B cell (primary cell): ENCODE measurements at regions not wholly inside any gene's neighbourhood (a gene's known extent, or its start where the extent isn't known, plus 50 kb on each side); places are given as distances from the start of the nearest gene placed in this dataset.

ENCODE experiments used
- ATAC-seq: fragments of 200-7000 bp; cut with Tn5 transposase; one replicate; pipeline ENCODE4 v1.10.0; 2021; ENCODE audit warnings: low read depth, mild to moderate bottlenecking, moderate number of reproducible peaks, moderate library complexity
- CTCF ChIA-PET: fragments of 350-600 bp; sonication (Branson Sonifier 250); formaldehyde crosslinking; loops from one replicate; lab custom pipeline; 2021; ENCODE audit warnings: antibody characterized with exemption, inconsistent platforms; lab: Charles Lee
- POLR2A ChIA-PET: fragments of 350-600 bp; sonication (Branson Sonifier 250); formaldehyde crosslinking; loops from one replicate; lab custom pipeline; 2021; ENCODE audit warnings: antibody characterized with exemption; lab: Charles Lee
- DNase-seq: peaks from one replicate; pipeline ENCODE4 v3.0.0; 2013
- H2AFZ ChIP-seq: 2 replicates; pipeline ENCODE4 v1.6.1; 2012; ENCODE audit warnings: mild to moderate bottlenecking, low read depth, low read length; ENCODE audit not compliant: insufficient read depth, poor library complexity, severe bottlenecking
- H3K27ac ChIP-seq, 2 donors: 1 replicate in 1 of 2; 2 replicates in 1 of 2; pipeline ENCODE4 v1.5.1; 2012 to 2013; ENCODE audit warnings: low read length in 2 of 2, mild to moderate bottlenecking in 2 of 2, moderate library complexity in 1 of 2
- H3K27me3 ChIP-seq, 4 experiments: fragments of 200-600 bp in 1 of 4; sonication (generic) in 1 of 4; replicated peaks in 1 of 4; 1 replicate in 2 of 4; 2 replicates in 2 of 4; pipeline versions ENCODE4 v1.6.1 to v1.7.0; 2013 to 2016; ENCODE audit warnings: low read length in 3 of 4, mild to moderate bottlenecking in 2 of 4, mixed read lengths in 1 of 4, moderate library complexity in 1 of 4; ENCODE audit not compliant: insufficient read depth in 4 of 4, control insufficient read depth in 3 of 4; ENCODE audit errors: control extremely low read depth in 1 of 4
- H3K36me3 ChIP-seq, 2 experiments: replicated peaks in 1 of 2; 1 replicate in 1 of 2; 2 replicates in 1 of 2; pipeline versions ENCODE4 v1.6.1 to v1.7.1; 2013; ENCODE audit warnings: low read length in 1 of 2; ENCODE audit not compliant: insufficient read depth in 2 of 2, control insufficient read depth in 1 of 2; ENCODE audit errors: control extremely low read depth in 1 of 2, extremely low read depth in 1 of 2
- H3K4me1 ChIP-seq, 2 donors: fragments of 200-600 bp in 1 of 2; sonication (generic) in 1 of 2; 1 replicate in 1 of 2; 2 replicates in 1 of 2; pipeline versions ENCODE4 v1.5.1 to v1.6.1; 2013 to 2017; ENCODE audit warnings: low read length in 2 of 2; ENCODE audit not compliant: control insufficient read depth in 2 of 2, insufficient read depth in 2 of 2
- H3K4me2 ChIP-seq: replicated peaks from 2 replicates; pipeline ENCODE3; 2012; ENCODE audit warnings: mild to moderate bottlenecking, low read depth, low read length; ENCODE audit not compliant: poor library complexity, severe bottlenecking
- H3K4me3 ChIP-seq, 5 experiments: fragments of 200-600 bp in 1 of 5; sonication (generic) in 1 of 5; 1 replicate in 3 of 5; 2 replicates in 2 of 5; pipeline versions ENCODE4 v1.5.1 to v1.7.0; 2011 to 2016; ENCODE audit warnings: low read length in 4 of 5, mild to moderate bottlenecking in 4 of 5, low read depth in 2 of 5, control low read depth in 1 of 5, moderate library complexity in 1 of 5; ENCODE audit not compliant: insufficient read depth in 1 of 5; ENCODE audit errors: control extremely low read depth in 1 of 5, extremely low read depth in 1 of 5
- H3K79me2 ChIP-seq: fragments of 200-600 bp; sonication (generic); one replicate; pipeline ENCODE4 v1.6.0; 2016; ENCODE audit warnings: low read length; ENCODE audit not compliant: control insufficient read depth, insufficient read depth
- H3K9ac ChIP-seq: fragments of 200-600 bp; sonication (generic); 2 replicates; pipeline ENCODE4 v1.6.1; 2017; ENCODE audit warnings: mild to moderate bottlenecking, low read length, moderate library complexity
- H3K9me3 ChIP-seq, 3 donors: one replicate each; pipeline versions ENCODE4 v1.6.1 to v1.7.1; 2013; ENCODE audit warnings: low read length in 2 of 3; ENCODE audit not compliant: control insufficient read depth in 2 of 3, insufficient read depth in 1 of 3; ENCODE audit errors: control extremely low read depth in 1 of 3
- H4K20me1 ChIP-seq: 2 replicates; pipeline ENCODE4 v1.6.0; 2012; ENCODE audit warnings: mild to moderate bottlenecking, low read length; ENCODE audit not compliant: insufficient read depth, control insufficient read depth, poor library complexity, severe bottlenecking
- H3K27ac Mint-ChIP-seq: one replicate; pipeline ENCODE4 v1.8.0; 2021; ENCODE audit warnings: mixed read lengths
- H3K27me3 Mint-ChIP-seq: one replicate; pipeline ENCODE4 v1.8.0; 2021; ENCODE audit warnings: mixed read lengths
- H3K4me1 Mint-ChIP-seq: one replicate; pipeline ENCODE4 v1.8.0; 2021; ENCODE audit warnings: mixed read lengths
- H3K4me3 Mint-ChIP-seq: one replicate; pipeline ENCODE4 v1.8.0; 2021; ENCODE audit warnings: mixed read lengths
- H3K9me3 Mint-ChIP-seq: one replicate; pipeline ENCODE4 v1.8.0; 2022; ENCODE audit warnings: mixed read lengths; ENCODE audit not compliant: insufficient read depth
- CTCF ChIP-seq: fragments of 200-600 bp; IDR thresholded peaks from one replicate; pipeline ENCODE4 v1.8.0; 2022; ENCODE audit warnings: antibody characterized with exemption, mild to moderate bottlenecking
- EZH2 ChIP-seq: IDR thresholded peaks from 2 replicates; pipeline ENCODE4 v1.6.1; 2012; ENCODE audit warnings: borderline replicate concordance, low read depth, mild to moderate bottlenecking, moderate library complexity, low read length; ENCODE audit not compliant: insufficient read depth, poor library complexity, severe bottlenecking
- WGBS: methylation state at CpG from one replicate; pipeline ENCODE4 v1.1.5; 2013; ENCODE audit warnings: missing lambda C conversion rate; ENCODE audit not compliant: insufficient coverage; 5-methylcytosine and 5-hydroxymethylcytosine counted together
- intact Hi-C: fragments of 100-400 bp; cut with micrococcal nuclease; formaldehyde crosslinking; loops from one replicate; pipeline ENCODE4 v1.10.0; 2022

GRCh38 chr10:130707389-130707979, 571.3 kb downstream of the GLRX3 start:
- Histone ChIP-seq H3K9me3 (peaks cover 0 to 40% (median 0%) of the 10 kb centered on the region in 3 donors), H3K36me3 (no peaks in the 10 kb centered on the region), H2AFZ (no peak overlapping the region), H3K79me2 (no peaks in the 10 kb centered on the region), H4K20me1 (no peaks in the 10 kb centered on the region), H3K9ac (no peak overlapping the region), H3K27me3 (no peaks in the 10 kb centered on the region), H3K4me1 (no peaks in the 10 kb centered on the region), H3K4me2 (no peak overlapping the region), H3K4me3 (no peak overlapping the region), H3K27ac (no peak overlapping the region)
- TF ChIP-seq CTCF (no peak), EZH2 (no peak)
- 87% methylated on average over 6 of the region's 7 CpGs for WGBS
- no peak for ATAC-seq
- no peaks in the 10 kb centered on the region for H3K4me1 Mint-ChIP-seq
- ChIA-PET CTCF (no interaction called here), POLR2A (no interaction called here)
- intact Hi-C loops = no loop called here
- H3K27ac Mint-ChIP-seq = no peak overlapping the region
- DNase-seq = no peak
- H3K9me3 Mint-ChIP-seq = peaks cover 8% of the 10 kb centered on the region
- H3K4me3 Mint-ChIP-seq = no peak overlapping the region
- no peaks in the 10 kb centered on the region for H3K27me3 Mint-ChIP-seq

- ATAC-seq = no peak
- no peak overlapping the region for H3K4me2 ChIP-seq
- CTCF ChIA-PET = no interaction called here
Measured at GRCh38 chr10:130708465-130709070, 572.4 kb downstream of the GLRX3 start.

More at GRCh38 chr10:130708465-130709070, 572.4 kb downstream of the GLRX3 start:
- Histone ChIP-seq H2AFZ (no peak overlapping the region), H3K27ac (no peak overlapping the region), H3K4me3 (no peak overlapping the region), H3K4me1 (no peaks in the 10 kb centered on the region), H3K36me3 (no peaks in the 10 kb centered on the region), H3K9me3 (peaks cover 0 to 40% (median 0%) of the 10 kb centered on the region in 3 donors), H3K27me3 (no peaks in the 10 kb centered on the region), H3K9ac (no peak overlapping the region), H3K79me2 (no peaks in the 10 kb centered on the region), H4K20me1 (no peaks in the 10 kb centered on the region)
- H3K27me3 Mint-ChIP-seq = no peaks in the 10 kb centered on the region
- no peaks in the 10 kb centered on the region for H3K4me1 Mint-ChIP-seq
- H3K4me3 Mint-ChIP-seq = no peak overlapping the region
- WGBS = 93% methylated on average over 18 of the region's 18 CpGs
- intact Hi-C loops = no loop called here
- peaks cover 8% of the 10 kb centered on the region for H3K9me3 Mint-ChIP-seq
- POLR2A ChIA-PET = no interaction called here
- no peak overlapping the region for H3K27ac Mint-ChIP-seq
- no peak for DNase-seq
- TF ChIP-seq EZH2 = no peak
- no peak for TF ChIP-seq CTCF
